CD4-positive, alpha-beta T cell treated with Interleukin-17A for 4 hours (primary cell): ENCODE measurements at regions not wholly inside any gene's neighbourhood (a gene's known extent, or its start where the extent isn't known, plus 50 kb on each side); places are given as distances from the start of the nearest gene placed in this dataset.

Experiments used
- DNase-seq: peaks from one replicate; pipeline ENCODE4 v3.0.0-alpha.2; 2020; ENCODE audit warnings: mixed read lengths

- no peak for DNase-seq
Measured at GRCh38 chr16:49910541-49911071, 54.7 kb upstream of the ZNF423 start.

GRCh38 chr16:49911430-49911829, 55.5 kb upstream of the ZNF423 start:
- DNase-seq, result no peak

- DNase-seq, result no peak
Measured at GRCh38 chr16:49912721-49913120, 56.8 kb upstream of the ZNF423 start.

- DNase-seq, result no peak
Measured at GRCh38 chr16:49913720-49914119, 57.8 kb upstream of the ZNF423 start.

GRCh38 chr16:49914657-49915056, 58.7 kb upstream of the ZNF423 start:
- DNase-seq, result no peak

- DNase-seq, result no peak
Measured at GRCh38 chr16:49918257-49918656, 62.3 kb upstream of the ZNF423 start.

GRCh38 chr16:49919327-49919726, 63.4 kb upstream of the ZNF423 start:
- DNase-seq, result no peak

GRCh38 chr16:49920397-49920796, 64.5 kb upstream of the ZNF423 start:
- no peak for DNase-seq

GRCh38 chr16:49921106-49921505, 65.2 kb upstream of the ZNF423 start:
- DNase-seq, result no peak

GRCh38 chr16:49921791-49922456, 66.0 kb upstream of the ZNF423 start:
- peak; percentile 55 for DNase-seq

GRCh38 chr16:49923411-49923810, 67.5 kb upstream of the ZNF423 start:
- no peak for DNase-seq

GRCh38 chr16:49924078-49924477, 68.2 kb upstream of the ZNF423 start:
- no peak for DNase-seq

- no peak for DNase-seq
Measured at GRCh38 chr16:49926941-49927340, 71.0 kb upstream of the ZNF423 start.

GRCh38 chr16:49928176-49929041, 72.5 kb upstream of the ZNF423 start:
- no peak for DNase-seq

GRCh38 chr16:49929626-49930025, 73.7 kb upstream of the ZNF423 start:
- DNase-seq, result no peak

- no peak for DNase-seq
Measured at GRCh38 chr16:49930841-49931240, 74.9 kb upstream of the ZNF423 start.

- DNase-seq, result no peak
Measured at GRCh38 chr16:49931266-49931665, 75.4 kb upstream of the ZNF423 start.

- no peak for DNase-seq
Measured at GRCh38 chr16:49931916-49932315, 76.0 kb upstream of the ZNF423 start.

- DNase-seq, result no peak
Measured at GRCh38 chr16:49932434-49932833, 76.5 kb upstream of the ZNF423 start.

GRCh38 chr16:49932946-49933345, 77.0 kb upstream of the ZNF423 start:
- no peak for DNase-seq

- no peak for DNase-seq
Measured at GRCh38 chr16:49936791-49937190, 80.9 kb upstream of the ZNF423 start.

- no peak for DNase-seq
Measured at GRCh38 chr16:49937886-49938285, 82.0 kb upstream of the ZNF423 start.

GRCh38 chr16:49939495-49939894, 83.6 kb upstream of the ZNF423 start:
- no peak for DNase-seq
